Cardiac muscle cell (in vitro differentiated cells and primary cell): ENCODE measurements at regions not wholly inside any gene's neighbourhood (a gene's known extent, or its start where the extent isn't known, plus 50 kb on each side); places are given as distances from the start of the nearest gene placed in this dataset.

Experiments
- DNase-seq, 2 donors: peaks; one replicate each; pipeline versions ENCODE4 v3.0.0 to v3.0.0-alpha.2; 2010 to 2017; ENCODE audit warnings: low read depth in 1 of 2, low spot score in 1 of 2
- H3K27ac ChIP-seq: fragments of 200-600 bp; sonication (generic); 2 replicates; pipeline ENCODE4 v1.5.1; 2016
- H3K27me3 ChIP-seq: fragments of 200-600 bp; sonication (generic); 2 replicates; pipeline ENCODE4 v1.6.0; 2016; ENCODE audit warnings: control low read depth
- H3K36me3 ChIP-seq: fragments of 200-600 bp; sonication (generic); 2 replicates; pipeline ENCODE4 v1.5.1; 2016; ENCODE audit warnings: control low read depth
- H3K4me1 ChIP-seq: fragments of 200-600 bp; sonication (generic); 2 replicates; pipeline ENCODE4 v1.8.1; 2017; ENCODE audit warnings: low read depth, mild to moderate bottlenecking, mixed run types
- H3K4me3 ChIP-seq: fragments of 200-600 bp; sonication (generic); 2 replicates; pipeline ENCODE4 v1.5.1; 2016; ENCODE audit warnings: mild to moderate bottlenecking
- H3K9me3 ChIP-seq: fragments of 200-600 bp; sonication (generic); 2 replicates; pipeline ENCODE4 v1.5.1; 2017; ENCODE audit warnings: low read depth, mild to moderate bottlenecking, control low read depth
- TF ChIP-seq, protein P1 (sequence below): IDR thresholded peaks from 2 replicates; pipeline ENCODE4 v1.5.1; 2012; ENCODE audit warnings: low read depth, mild to moderate bottlenecking, low read length

DNA sequence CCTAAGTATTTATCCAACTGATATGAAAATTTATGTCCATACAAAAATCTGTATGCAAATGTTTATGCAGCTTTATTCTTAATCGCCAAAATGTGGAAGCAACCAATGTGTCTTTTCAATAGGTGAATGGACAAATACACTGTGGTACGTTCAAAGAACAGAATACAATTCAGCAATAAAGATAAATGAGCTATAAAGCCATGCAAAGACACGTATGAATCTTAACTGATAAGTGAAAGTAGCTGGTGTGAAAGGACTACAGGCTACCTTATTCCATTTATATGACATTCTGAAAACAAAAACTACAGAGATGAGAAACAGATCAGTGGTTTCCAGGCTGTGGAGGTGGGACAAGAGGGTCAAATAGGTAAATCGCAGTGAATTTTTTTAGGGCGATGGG lies 419.6 kb upstream of the B3GALT2 start:
- no peaks in the 10 kb centered on the region for H3K36me3 ChIP-seq
- H3K4me1 ChIP-seq = no peaks in the 10 kb centered on the region
- H3K27ac ChIP-seq = no peak overlapping the region
- H3K9me3 ChIP-seq = no peaks in the 10 kb centered on the region
- H3K4me3 ChIP-seq = no peak overlapping the region
- H3K27me3 ChIP-seq = no peaks in the 10 kb centered on the region
- DNase-seq = no peak
- TF ChIP-seq, protein P1, sequence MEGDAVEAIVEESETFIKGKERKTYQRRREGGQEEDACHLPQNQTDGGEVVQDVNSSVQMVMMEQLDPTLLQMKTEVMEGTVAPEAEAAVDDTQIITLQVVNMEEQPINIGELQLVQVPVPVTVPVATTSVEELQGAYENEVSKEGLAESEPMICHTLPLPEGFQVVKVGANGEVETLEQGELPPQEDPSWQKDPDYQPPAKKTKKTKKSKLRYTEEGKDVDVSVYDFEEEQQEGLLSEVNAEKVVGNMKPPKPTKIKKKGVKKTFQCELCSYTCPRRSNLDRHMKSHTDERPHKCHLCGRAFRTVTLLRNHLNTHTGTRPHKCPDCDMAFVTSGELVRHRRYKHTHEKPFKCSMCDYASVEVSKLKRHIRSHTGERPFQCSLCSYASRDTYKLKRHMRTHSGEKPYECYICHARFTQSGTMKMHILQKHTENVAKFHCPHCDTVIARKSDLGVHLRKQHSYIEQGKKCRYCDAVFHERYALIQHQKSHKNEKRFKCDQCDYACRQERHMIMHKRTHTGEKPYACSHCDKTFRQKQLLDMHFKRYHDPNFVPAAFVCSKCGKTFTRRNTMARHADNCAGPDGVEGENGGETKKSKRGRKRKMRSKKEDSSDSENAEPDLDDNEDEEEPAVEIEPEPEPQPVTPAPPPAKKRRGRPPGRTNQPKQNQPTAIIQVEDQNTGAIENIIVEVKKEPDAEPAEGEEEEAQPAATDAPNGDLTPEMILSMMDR = no peak

DNA sequence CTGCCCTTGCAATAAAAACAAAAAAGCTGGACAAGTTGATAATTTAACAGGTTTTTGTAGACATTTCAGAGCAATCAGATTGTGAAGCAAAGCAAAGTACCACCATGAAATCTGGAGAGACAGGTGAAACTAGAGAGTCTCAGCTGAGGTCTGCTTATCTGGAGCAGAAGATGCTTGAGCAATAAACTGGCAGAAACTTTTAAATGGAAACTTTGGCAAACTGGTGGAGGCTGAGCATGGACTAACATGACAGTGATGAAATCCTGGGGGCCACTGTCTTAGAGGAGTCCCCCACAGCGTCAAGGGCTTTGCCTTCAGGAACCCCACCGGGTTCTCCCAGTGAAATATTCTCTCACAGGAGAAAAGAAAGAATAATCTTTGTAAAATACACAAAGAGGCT lies 416.3 kb upstream of the B3GALT2 start:
- H3K27me3 ChIP-seq = no peaks in the 10 kb centered on the region
- no peak overlapping the region for H3K4me3 ChIP-seq
- no peaks in the 10 kb centered on the region for H3K4me1 ChIP-seq
- TF ChIP-seq, protein P1 = no peak
- no peak for DNase-seq
- H3K27ac ChIP-seq = no peak overlapping the region
- H3K36me3 ChIP-seq = no peaks in the 10 kb centered on the region
- no peaks in the 10 kb centered on the region for H3K9me3 ChIP-seq

DNA sequence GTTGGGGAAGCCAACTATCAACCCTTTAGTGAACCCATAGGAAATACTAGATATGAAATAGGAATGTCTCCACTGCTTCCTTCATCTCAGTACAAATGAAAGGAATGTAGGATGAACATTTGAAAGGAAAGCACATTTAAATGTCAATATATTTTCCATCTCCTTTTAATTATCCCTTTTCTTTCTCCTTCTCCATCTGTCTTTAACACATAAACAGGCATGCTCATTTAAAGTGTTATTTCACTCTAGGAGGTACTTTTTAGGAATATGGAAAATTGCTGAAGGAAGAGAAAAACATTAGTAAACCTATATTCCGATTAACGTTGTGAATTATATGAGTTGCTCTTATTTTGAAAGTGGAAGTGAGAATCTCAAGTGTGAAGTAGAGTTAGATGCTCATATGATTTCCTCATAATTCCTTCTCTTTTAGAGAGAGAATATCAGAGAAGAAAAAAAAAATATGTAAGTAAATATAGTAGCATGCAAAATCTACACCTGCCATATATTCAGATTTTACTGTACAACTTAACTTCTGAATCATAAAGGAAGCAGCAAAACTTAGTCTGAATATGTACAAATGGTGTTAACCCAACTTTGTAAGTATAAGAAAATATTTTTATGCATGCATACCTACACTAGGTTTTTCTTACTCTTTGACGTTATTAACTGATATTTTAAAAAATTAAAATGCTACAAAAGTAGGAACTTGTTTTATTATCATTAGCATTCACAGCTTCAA lies 406.9 kb upstream of the B3GALT2 start:
- H3K4me3 ChIP-seq = no peak overlapping the region
- no peak for DNase-seq
- H3K36me3 ChIP-seq = no peaks in the 10 kb centered on the region
- H3K9me3 ChIP-seq = no peaks in the 10 kb centered on the region
- no peak overlapping the region for H3K27ac ChIP-seq
- H3K27me3 ChIP-seq = no peaks in the 10 kb centered on the region
- TF ChIP-seq, protein P1 = no peak
- H3K4me1 ChIP-seq = peaks cover 7% of the 10 kb centered on the region

DNA sequence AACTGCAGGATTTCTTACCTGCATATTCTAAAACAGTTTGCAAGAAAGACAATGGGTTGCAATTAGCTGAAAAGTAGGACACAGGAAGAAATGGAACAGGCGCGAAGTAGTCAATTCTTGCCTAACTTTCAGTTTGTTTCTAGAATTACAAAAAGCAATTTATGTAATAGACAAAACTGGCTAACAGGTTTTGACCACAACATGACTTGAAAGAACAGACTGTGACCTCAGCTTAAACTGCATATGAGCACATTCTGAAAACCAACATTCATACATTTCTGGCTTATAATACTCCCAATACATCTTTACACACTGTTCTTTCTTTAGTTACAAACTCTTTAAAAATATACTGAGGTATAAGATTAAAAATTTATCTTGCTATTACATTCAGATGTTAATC lies 405.9 kb upstream of the B3GALT2 start:
- Histone ChIP-seq H3K36me3 (no peaks in the 10 kb centered on the region), H3K4me3 (no peak overlapping the region), H3K9me3 (no peaks in the 10 kb centered on the region), H3K4me1 (peaks cover 7% of the 10 kb centered on the region), H3K27me3 (no peaks in the 10 kb centered on the region), H3K27ac (no peak overlapping the region)
- TF ChIP-seq, protein P1 = no peak
- DNase-seq = no peak

DNA sequence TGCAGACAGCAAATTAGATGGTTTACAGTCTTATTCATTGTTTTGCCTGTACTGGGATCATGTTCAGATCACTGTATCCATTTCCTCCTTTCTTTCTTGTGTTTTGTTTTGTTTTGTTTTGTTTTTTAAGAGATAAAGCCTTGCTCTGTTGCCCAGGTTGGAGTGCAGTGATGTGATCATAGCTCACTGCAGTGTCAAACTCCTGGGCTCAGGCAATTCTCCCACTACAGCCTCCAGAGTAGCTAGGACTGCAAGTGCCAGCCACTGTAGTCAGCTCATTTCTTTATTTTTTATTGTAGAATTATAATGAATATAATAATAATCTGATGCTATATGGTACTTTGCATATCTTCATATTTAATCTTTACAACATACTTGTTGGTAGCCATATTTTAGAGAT lies 403.7 kb upstream of the B3GALT2 start:
- DNase-seq = no peak
- H3K4me1 ChIP-seq = peaks cover 7% of the 10 kb centered on the region
- H3K36me3 ChIP-seq = no peaks in the 10 kb centered on the region
- no peaks in the 10 kb centered on the region for H3K9me3 ChIP-seq
- H3K27me3 ChIP-seq = no peaks in the 10 kb centered on the region
- no peak overlapping the region for H3K4me3 ChIP-seq
- TF ChIP-seq, protein P1 = no peak
- H3K27ac ChIP-seq = no peak overlapping the region
